HG02938 (cell line): ENCODE measurements at regions not wholly inside any gene's neighbourhood (a gene's known extent, or its start where the extent isn't known, plus 50 kb on each side); places are given as distances from the start of the nearest gene placed in this dataset.
"Not testable (repeated sequence)": the region's sequence is repeated elsewhere in the genome, so short reads cannot be mapped to it uniquely, and the experiment has no call there.

Experiments used
- ATAC-seq: cut with Tn5 transposase; IDR thresholded peaks from one replicate; pipeline ENCODE4 v1.9.1; 2021; ENCODE audit warnings: mild to moderate bottlenecking, moderate library complexity; ENCODE audit not compliant: unreplicated experiment

- ATAC-seq = no peak
Observed at GRCh38 chr11:19628018-19628417, 84.6 kb upstream of the NAV2 start.

DNA sequence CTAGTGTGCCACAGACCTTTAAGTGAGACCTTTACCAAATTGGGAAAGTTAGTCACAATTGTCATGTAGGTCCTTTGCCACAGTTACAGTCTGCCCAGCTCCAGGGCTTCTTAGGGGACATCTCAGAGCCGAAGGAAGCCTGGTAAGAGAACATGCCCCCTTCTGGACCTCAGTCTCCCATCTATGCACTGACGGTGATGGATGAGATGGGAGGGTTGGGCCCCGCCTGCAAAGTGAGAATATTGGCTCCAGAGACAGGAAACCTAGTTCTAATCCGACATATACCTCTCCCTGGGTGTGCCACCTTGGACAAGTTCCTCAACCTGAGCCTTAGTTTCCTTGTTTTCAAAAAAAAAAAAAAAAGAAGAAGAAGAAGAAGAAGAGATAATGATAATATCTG, 85.1 kb upstream of the NAV2 start:
- ATAC-seq = no peak

GRCh38 chr11:19625438-19625837, 87.2 kb upstream of the NAV2 start:
- no peak for ATAC-seq

DNA sequence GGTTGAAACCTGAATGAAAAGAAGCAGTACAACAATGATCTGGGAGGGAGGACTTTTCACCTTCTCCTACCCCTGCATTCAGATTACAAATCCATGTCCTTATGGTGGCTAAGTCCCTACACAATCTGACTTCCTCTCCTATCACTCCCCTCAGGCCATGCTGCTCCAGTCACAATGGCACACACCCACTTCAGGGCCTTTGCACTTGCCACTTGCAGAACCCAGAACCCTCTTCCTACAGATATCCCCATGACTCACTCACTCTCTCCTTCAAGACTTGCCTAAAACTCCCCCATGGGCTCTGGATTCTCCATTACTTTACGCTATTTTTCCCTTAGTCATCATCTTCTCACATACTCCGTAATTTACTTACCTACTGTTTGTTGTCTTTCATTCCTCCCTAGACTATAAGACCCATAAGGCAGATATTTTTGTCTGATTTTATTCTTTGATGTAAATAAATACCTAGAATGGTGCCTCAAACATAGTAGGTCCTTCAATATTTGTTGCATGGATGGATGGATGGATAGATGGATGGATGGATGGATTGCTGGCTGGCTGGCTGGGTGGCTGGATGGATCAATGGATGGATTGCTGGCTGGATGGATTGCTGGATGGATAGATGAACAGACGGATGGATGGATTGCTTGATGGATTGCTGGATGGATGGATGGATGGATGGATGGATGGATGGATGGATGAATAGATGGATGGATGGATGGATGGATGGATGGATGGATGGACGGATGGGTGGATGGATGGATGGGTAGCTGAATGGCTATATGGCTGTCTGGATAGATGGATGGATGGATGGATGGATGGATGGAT, 94.7 kb upstream of the NAV2 start:
- no peak for ATAC-seq

- ATAC-seq = no peak
Observed at GRCh38 chr11:19615341-19616183, 97.1 kb upstream of the NAV2 start.

- ATAC-seq = no peak
Observed at GRCh38 chr11:19614370-19614940, 98.2 kb upstream of the NAV2 start.

DNA sequence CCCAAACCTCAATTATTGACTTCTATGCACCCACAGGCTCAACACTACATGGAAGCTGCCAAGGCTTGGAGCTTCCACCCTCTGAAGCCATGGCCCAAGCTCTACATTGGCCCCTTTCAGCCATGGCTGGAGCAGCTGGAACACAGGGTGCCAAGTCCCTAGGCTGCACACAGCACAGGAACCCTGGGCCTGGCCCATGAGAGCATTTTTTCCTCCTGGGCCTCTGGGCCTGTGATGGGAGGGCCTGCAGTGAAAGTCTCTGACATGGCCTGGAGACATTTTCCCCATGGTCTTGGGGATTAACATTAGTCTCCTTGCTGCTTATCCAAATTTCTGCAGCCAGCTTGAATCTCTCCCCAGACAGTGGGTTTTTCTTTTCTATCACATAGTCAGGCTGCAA, 100.6 kb upstream of the NAV2 start:
- not testable (repeated sequence) for ATAC-seq

DNA sequence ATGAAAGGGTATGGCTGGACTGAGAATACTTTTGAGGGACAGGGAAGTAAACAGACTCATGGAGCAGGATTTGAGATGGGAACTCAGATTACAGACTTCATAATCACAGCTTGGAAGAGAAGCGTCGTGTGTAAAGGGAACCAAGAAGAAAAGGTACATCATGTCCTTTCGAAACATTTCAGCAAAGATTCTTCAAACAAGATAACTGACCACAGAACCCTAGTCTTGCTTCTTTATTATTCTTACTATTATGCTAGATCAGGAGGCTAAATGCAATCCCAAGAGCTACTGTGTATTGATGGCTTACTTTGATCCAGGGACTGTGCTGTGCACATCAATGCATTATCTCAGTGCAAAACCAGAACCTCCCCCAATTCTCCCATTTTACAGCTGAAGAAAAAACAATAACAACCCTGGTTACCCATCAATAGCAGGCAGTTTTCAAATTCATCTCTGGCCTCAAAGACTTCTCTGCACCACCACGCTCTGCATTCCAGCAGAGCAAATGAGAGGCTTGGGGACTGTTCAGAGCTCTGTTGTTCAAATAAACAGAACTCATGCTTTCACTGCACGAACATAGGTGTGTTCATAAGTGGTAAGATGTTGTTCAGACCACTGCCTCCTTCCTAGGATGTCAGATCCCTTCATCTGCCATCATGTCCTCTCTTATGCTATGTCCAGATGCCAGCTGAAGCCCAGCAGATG, 104.8 kb upstream of the NAV2 start:
- ATAC-seq = no peak

DNA sequence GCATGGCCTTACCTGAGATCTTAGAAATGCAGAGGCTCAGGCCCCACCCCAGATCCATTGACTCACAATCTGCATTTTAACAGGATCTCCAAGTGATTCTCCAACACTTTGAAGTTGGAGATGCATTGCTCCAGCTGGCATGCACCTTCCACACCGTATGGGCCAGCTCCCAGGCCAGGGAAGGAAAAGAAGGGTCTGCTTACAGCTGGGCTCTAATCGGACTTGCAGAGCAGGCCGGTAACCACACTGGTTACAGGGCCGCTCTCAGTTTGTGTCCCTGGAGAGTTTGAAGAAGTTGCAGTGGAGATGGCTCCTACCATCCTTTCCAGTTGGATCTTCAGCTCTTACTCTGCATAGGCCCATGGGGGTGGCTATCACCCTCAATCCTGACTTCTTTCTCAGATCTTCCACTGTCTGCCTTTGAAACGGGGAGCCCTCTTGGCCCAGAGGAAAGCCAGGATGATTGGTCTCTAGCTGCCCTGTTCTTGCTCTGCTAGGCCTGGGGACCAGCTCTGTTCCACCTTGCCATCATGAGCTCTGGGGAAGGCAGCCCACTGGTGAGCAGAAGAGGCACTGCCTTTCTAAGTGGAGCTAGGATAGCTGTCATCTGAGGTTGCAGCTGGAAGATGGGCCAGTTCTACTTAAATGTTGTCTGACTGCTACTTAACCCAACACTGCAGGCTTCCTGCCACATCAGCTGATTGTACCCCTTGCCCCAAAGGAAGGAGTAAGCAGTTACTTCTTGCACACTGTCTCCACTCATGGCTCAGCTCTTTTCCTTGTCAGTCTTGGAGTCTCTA, 105.6 kb upstream of the NAV2 start:
- no peak for ATAC-seq

DNA sequence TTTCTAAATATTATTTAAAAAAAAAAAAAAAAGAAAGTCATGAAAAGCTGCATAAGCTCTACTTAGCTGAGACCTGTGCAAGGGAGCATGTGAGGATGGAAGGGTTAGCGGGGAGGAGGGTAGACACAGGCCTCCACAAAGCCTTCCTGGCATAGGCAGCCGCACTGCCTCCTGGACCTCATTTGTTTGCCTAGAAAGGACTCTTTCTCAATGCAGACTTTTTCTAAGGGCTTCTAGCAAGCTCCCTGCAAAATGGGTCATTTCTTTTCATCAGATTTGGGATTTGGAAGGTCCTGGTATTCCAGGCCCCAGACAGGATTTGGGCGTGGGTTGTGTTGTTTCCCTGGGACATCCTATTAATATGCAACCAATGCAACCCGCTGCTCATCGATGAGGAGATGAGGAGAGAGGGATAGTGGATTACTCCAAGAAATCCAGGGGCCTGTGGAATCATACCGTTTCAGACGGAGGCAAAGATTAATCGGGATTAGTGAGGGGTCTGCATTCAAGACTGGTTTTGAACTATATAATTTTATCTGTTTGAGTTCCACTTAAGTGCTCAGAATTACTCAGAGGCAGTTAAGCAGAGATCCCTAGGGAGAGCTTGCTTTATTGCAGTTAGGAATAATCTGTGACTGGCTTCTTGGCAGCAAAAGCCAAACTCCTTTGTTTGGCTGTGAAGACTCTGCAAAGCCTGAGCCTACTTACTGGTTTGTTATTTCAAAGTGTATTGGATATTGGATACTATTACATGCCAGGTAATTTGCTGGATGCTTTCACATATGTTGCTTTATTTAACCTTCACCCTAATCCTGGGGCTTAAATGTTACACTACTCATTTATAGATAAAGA, 106.9 kb upstream of the NAV2 start:
- ATAC-seq = no peak

DNA sequence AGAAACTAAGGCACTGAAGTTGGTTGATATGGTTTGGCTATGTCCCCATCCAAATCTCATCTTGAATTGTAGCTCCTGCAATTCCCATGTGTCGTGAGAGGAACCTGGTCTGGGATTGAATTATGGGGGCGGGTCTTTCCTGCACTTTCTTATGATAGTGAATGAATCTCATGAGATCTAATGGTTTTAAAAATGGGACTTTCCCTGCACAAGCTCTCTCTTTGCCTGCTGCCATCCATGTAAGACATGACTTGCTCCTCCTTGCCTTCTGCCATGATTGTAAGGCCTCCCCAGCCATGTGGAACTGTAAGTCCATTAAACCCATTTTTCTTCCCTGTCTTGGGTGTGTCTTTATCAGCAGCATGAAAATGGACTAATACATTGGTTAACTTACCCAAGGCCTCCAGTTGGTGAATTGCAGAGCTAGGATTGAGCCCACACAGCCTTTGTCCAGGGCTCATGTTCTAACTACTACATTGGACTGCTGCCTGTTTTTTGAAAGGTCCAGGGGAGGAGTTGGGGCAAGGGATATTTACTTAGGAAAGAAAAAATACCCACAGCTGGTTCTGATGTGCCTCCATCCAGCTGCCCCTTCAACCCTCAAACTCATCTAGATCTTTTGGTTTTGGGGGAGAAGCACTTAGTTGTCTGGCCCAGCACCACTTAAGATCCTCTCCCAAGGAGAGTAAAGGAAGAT, 107.8 kb upstream of the NAV2 start:
- ATAC-seq = no peak

DNA sequence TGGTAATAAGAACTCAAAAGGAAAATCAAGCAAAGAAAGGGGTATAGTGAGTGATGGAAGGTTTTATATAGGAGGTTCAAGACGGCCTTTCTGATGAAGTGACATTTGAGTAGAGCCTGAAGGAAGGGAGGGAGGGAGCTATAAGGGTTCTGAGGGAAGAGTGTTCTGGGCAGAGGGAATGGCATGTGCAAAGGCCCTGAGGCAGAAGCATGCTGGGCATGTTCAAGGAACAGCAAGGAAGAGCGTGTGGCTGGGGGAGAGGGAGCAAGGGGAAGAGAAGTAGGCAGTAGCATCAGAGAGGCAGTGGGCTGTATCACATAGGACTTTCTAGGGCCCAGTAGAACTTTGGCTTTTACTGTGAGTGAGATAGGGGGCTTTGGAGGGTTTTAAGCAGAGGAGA, 108.9 kb upstream of the NAV2 start:
- ATAC-seq = no peak

- ATAC-seq = no peak
Observed at GRCh38 chr11:19602891-19603290, 109.7 kb upstream of the NAV2 start.

- ATAC-seq = no peak
Observed at GRCh38 chr11:19602406-19602805, 110.2 kb upstream of the NAV2 start.

- no peak for ATAC-seq
Observed at GRCh38 chr11:19601235-19601634, 111.4 kb upstream of the NAV2 start.

DNA sequence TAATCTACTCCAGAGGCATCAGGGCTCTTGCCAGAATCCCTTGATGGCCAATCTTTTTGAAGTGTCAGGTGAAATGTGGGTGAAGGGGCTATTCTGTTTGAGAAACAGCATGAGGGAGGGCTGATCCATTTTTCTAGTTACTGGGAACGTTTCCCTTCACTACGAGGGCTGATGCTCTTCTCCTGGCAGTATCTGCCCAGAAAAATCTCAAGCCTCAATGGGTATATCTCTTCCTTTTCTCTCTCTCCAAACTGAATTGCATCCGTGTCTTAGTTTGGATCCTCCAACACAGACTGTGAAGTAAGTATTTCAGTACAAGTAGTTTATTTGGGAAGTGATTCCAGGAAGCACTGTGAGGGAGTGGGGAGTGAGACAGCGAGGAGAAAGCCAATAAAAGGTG, 113.0 kb upstream of the NAV2 start:
- no peak for ATAC-seq

GRCh38 chr11:19598876-19599486, 113.7 kb upstream of the NAV2 start:
- ATAC-seq = no peak

GRCh38 chr11:19598456-19598855, 114.2 kb upstream of the NAV2 start:
- ATAC-seq = no peak
